ENCODE measurements at regions not wholly inside any gene's neighbourhood (a gene's known extent, or its start where the extent isn't known, plus 50 kb on each side); places are given as distances from the start of the nearest gene placed in this dataset.
"Not testable (repeated sequence)": the region's sequence is repeated elsewhere in the genome, so short reads cannot be mapped to it uniquely, and the experiment has no call there.

- no peak for DNase-seq (ENCODE audit: low read depth)
Measured at GRCh38 chr7:131147604-131148003, 180.1 kb upstream of the MKLN1 start.

- no peak for DNase-seq (ENCODE audit: low read depth)
Measured at GRCh38 chr7:131148258-131148657, 179.4 kb upstream of the MKLN1 start.

GRCh38 chr7:131148708-131149428 is 178.8 kb upstream of the MKLN1 start:
- DNase-seq (ENCODE audit: low read depth) = no peak

- no peak for DNase-seq (ENCODE audit: low read depth)
Measured at GRCh38 chr7:131149429-131149773, 178.3 kb upstream of the MKLN1 start.

GRCh38 chr7:131149840-131150239 is 177.8 kb upstream of the MKLN1 start:
- DNase-seq (ENCODE audit: low read depth) = no peak

GRCh38 chr7:131151034-131151433 is 176.6 kb upstream of the MKLN1 start:
- no peak for DNase-seq (ENCODE audit: low read depth)

- DNase-seq (ENCODE audit: low read depth) = peak; percentile 25
Measured at GRCh38 chr7:131152766-131153165, 174.9 kb upstream of the MKLN1 start.

- DNase-seq (ENCODE audit: low read depth) = no peak
Measured at GRCh38 chr7:131154380-131154779, 173.3 kb upstream of the MKLN1 start.

GRCh38 chr7:131157530-131158243 is 170.0 kb upstream of the MKLN1 start:
- peak; percentile 91 for DNase-seq (ENCODE audit: low read depth)

GRCh38 chr7:131158244-131158636 is 169.4 kb upstream of the MKLN1 start:
- DNase-seq (ENCODE audit: low read depth) = not testable (repeated sequence)

GRCh38 chr7:131159961-131160361 is 167.7 kb upstream of the MKLN1 start:
- peak; percentile 74 for DNase-seq (ENCODE audit: low read depth)

GRCh38 chr7:131161103-131161502 is 166.6 kb upstream of the MKLN1 start:
- peak; percentile 70 for DNase-seq (ENCODE audit: low read depth)

- peak; percentile 79 for DNase-seq (ENCODE audit: low read depth)
Measured at GRCh38 chr7:131164025-131164925, 163.4 kb upstream of the MKLN1 start.

- DNase-seq (ENCODE audit: low read depth) = peak; percentile 34
Measured at GRCh38 chr7:131166066-131166465, 161.6 kb upstream of the MKLN1 start.

GRCh38 chr7:131170440-131171271 is 157.0 kb upstream of the MKLN1 start:
- DNase-seq (ENCODE audit: low read depth) = peak; percentile 40

- peak; percentile 92 for DNase-seq (ENCODE audit: low read depth)
Measured at GRCh38 chr7:131173145-131173890, 154.4 kb upstream of the MKLN1 start.

GRCh38 chr7:131174391-131174790 is 153.3 kb upstream of the MKLN1 start:
- no peak for DNase-seq (ENCODE audit: low read depth)

GRCh38 chr7:131174855-131175254 is 152.8 kb upstream of the MKLN1 start:
- no peak for DNase-seq (ENCODE audit: low read depth)

- DNase-seq (ENCODE audit: low read depth) = no peak
Measured at GRCh38 chr7:131182446-131183058, 145.1 kb upstream of the MKLN1 start.

GRCh38 chr7:131183072-131183471 is 144.6 kb upstream of the MKLN1 start:
- no peak for DNase-seq (ENCODE audit: low read depth)
